PC-3 (cell line): ENCODE measurements at regions not wholly inside any gene's neighbourhood (a gene's known extent, or its start where the extent isn't known, plus 50 kb on each side); places are given as distances from the start of the nearest gene placed in this dataset.

Experiments used
- CTCF ChIP-seq: fragments of 300-600 bp; sonication (generic); conservative IDR thresholded peaks from 2 replicates; pipeline ENCODE4 v1.5.1; 2017; ENCODE audit warnings: antibody characterized with exemption, low read depth, mild to moderate bottlenecking, low read length
- EZH2 ChIP-seq: fragments of 300-600 bp; sonication (generic); IDR thresholded peaks from one replicate; pipeline ENCODE4 v1.6.1; 2017; ENCODE audit warnings: antibody characterized with exemption, mild to moderate bottlenecking, low read length; ENCODE audit not compliant: unreplicated experiment
- EZH2phosphoT487 ChIP-seq: fragments of 300-600 bp; sonication (generic); IDR thresholded peaks from 2 replicates; pipeline ENCODE4 v1.6.1; 2018; ENCODE audit warnings: mild to moderate bottlenecking, antibody characterized with exemption, low read length, borderline replicate concordance

- no peak for TF ChIP-seq EZH2
- no peak for TF ChIP-seq CTCF
- TF ChIP-seq EZH2phosphoT487: no peak
Measured at GRCh38 chr12:34396861-34397590, 374.7 kb downstream of the ALG10 start.
